ENCODE measurements at regions not wholly inside any gene's neighbourhood (a gene's known extent, or its start where the extent isn't known, plus 50 kb on each side); places are given as distances from the start of the nearest gene placed in this dataset.

DNA sequence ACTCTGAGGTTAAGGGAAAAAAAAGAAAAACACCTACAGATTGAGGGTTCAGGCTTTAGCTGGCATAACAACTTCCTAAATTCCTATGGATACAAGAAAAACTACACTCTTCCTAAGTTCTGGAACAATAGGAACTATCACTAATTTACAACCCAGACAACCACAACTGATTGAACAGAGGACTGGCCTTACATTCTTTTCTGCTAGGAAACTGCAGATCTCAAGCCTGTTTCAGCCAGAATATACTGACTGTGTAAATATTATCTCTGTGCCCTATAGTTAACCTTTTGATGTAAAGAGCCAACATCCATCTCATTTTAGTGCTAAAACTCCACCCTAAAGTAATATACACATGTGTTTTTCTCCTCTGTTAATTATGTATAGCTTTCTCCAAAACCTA, 1186.5 kb upstream of the TMPRSS15 start:
- no peaks in the 10 kb centered on the region for H3K9me3 ChIP-seq
- ATAC-seq (ENCODE audit: low FRiP score in 2 of 2) (no peak), DNase-seq (no peak)
- TF ChIP-seq, protein P1, sequence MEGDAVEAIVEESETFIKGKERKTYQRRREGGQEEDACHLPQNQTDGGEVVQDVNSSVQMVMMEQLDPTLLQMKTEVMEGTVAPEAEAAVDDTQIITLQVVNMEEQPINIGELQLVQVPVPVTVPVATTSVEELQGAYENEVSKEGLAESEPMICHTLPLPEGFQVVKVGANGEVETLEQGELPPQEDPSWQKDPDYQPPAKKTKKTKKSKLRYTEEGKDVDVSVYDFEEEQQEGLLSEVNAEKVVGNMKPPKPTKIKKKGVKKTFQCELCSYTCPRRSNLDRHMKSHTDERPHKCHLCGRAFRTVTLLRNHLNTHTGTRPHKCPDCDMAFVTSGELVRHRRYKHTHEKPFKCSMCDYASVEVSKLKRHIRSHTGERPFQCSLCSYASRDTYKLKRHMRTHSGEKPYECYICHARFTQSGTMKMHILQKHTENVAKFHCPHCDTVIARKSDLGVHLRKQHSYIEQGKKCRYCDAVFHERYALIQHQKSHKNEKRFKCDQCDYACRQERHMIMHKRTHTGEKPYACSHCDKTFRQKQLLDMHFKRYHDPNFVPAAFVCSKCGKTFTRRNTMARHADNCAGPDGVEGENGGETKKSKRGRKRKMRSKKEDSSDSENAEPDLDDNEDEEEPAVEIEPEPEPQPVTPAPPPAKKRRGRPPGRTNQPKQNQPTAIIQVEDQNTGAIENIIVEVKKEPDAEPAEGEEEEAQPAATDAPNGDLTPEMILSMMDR (IDR thresholded peaks at IDR 0.05) = no peak
- TF ChIP-seq POLR2AphosphoS5 (IDR thresholded peaks at IDR 0.05) (no peak), POLR2A (IDR thresholded peaks at IDR 0.05) (no peak), EP300 (IDR thresholded peaks at IDR 0.05) (no peak)
- no peak overlapping the region for H3K27ac ChIP-seq
- H3K4me3 ChIP-seq = no peak overlapping the region
- no peaks in the 10 kb centered on the region for H3K27me3 ChIP-seq
- H3K36me3 ChIP-seq = no peaks in the 10 kb centered on the region
- no peaks in the 10 kb centered on the region for H3K4me1 ChIP-seq

DNA sequence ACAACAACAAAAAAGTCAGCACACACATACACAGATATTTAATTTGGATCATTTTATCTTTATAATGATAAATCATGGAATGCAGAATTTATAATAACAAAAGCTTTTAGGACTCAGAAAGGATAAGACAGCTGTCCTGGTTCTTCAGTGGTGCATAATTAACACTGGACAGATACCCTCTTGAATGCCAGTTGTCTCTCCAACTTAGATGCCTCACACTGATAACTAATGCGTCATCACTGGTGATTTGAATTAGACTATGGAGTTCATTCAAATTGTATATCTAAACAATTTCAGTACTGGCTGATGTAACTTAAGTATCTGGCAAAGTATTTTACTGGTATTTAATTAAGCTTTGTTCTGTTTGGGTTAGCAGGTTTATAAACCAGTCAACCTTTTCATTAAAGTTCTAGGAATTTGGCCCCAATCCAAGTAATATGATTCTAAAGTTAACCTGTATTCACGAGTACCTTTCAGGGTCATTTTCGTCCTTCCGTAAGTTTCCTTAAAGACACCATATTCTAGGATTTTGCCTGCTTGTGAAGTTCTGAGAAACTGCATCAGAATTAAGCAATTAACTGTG, 1199.5 kb upstream of the TMPRSS15 start:
- H3K27me3 ChIP-seq = no peaks in the 10 kb centered on the region
- ATAC-seq (ENCODE audit: low FRiP score in 2 of 2) = no peak
- no peak overlapping the region for H3K27ac ChIP-seq
- TF ChIP-seq POLR2A (IDR thresholded peaks at IDR 0.05) = no peak
- TF ChIP-seq POLR2AphosphoS5 (IDR thresholded peaks at IDR 0.05) = no peak
- TF ChIP-seq, protein P1 (IDR thresholded peaks at IDR 0.05) = no peak
- TF ChIP-seq EP300 (IDR thresholded peaks at IDR 0.05) = no peak
- H3K4me1 ChIP-seq = no peaks in the 10 kb centered on the region
- WGBS, 2 donors = 76 to 79% methylated on average over 4 of the region's 4 CpGs
- DNase-seq = no peak
- H3K4me3 ChIP-seq = no peak overlapping the region
- no peaks in the 10 kb centered on the region for H3K9me3 ChIP-seq
- H3K36me3 ChIP-seq = no peaks in the 10 kb centered on the region

GRCh38 chr21:19608101-19608621, 1204.6 kb upstream of the TMPRSS15 start:
- WGBS, 2 donors = 39 to 42% methylated on average over 4 of the region's 4 CpGs
- no peaks in the 10 kb centered on the region for H3K36me3 ChIP-seq
- H3K4me3 ChIP-seq = no peak overlapping the region
- TF ChIP-seq EP300 (IDR thresholded peaks at IDR 0.05) (no peak), POLR2AphosphoS5 (IDR thresholded peaks at IDR 0.05) (no peak), POLR2A (IDR thresholded peaks at IDR 0.05) (no peak)
- TF ChIP-seq, protein P1 (IDR thresholded peaks at IDR 0.05) = no peak
- no peaks in the 10 kb centered on the region for H3K9me3 ChIP-seq
- no peaks in the 10 kb centered on the region for H3K4me1 ChIP-seq
- no peak for ATAC-seq (ENCODE audit: low FRiP score in 2 of 2)
- no peak for DNase-seq
- no peak overlapping the region for H3K27ac ChIP-seq
- H3K27me3 ChIP-seq = no peaks in the 10 kb centered on the region

GRCh38 chr21:19609611-19610010, 1206.0 kb upstream of the TMPRSS15 start:
- ATAC-seq (ENCODE audit: low FRiP score in 2 of 2) = no peak
- DNase-seq = no peak
- TF ChIP-seq EP300 (IDR thresholded peaks at IDR 0.05) (no peak), POLR2A (IDR thresholded peaks at IDR 0.05) (no peak), POLR2AphosphoS5 (IDR thresholded peaks at IDR 0.05) (no peak)
- TF ChIP-seq, protein P1 (IDR thresholded peaks at IDR 0.05) = no peak
- no peak overlapping the region for H3K4me3 ChIP-seq
- WGBS, 2 donors = 82 to 83% methylated on average over 3 of the region's 3 CpGs
- no peaks in the 10 kb centered on the region for H3K36me3 ChIP-seq
- H3K27me3 ChIP-seq = no peaks in the 10 kb centered on the region
- H3K9me3 ChIP-seq = no peaks in the 10 kb centered on the region
- no peak overlapping the region for H3K27ac ChIP-seq
- H3K4me1 ChIP-seq = no peaks in the 10 kb centered on the region

GRCh38 chr21:19621837-19622496, 1218.4 kb upstream of the TMPRSS15 start:
- H3K4me3 ChIP-seq = no peak overlapping the region
- ATAC-seq (ENCODE audit: low FRiP score in 2 of 2) (no peak), DNase-seq (no peak)
- no peaks in the 10 kb centered on the region for H3K4me1 ChIP-seq
- no peaks in the 10 kb centered on the region for H3K27me3 ChIP-seq
- no peak overlapping the region for H3K27ac ChIP-seq
- no peaks in the 10 kb centered on the region for H3K36me3 ChIP-seq
- 70 to 81% methylated on average over 2 of the region's 2 CpGs for WGBS, 2 donors
- no peaks in the 10 kb centered on the region for H3K9me3 ChIP-seq
- TF ChIP-seq EP300 (IDR thresholded peaks at IDR 0.05) = no peak
- TF ChIP-seq POLR2A (IDR thresholded peaks at IDR 0.05) = no peak
- no peak for TF ChIP-seq POLR2AphosphoS5 (IDR thresholded peaks at IDR 0.05)
- TF ChIP-seq, protein P1 (IDR thresholded peaks at IDR 0.05) = no peak
